HG02840 (cell line): ENCODE measurements at regions not wholly inside any gene's neighbourhood (a gene's known extent, or its start where the extent isn't known, plus 50 kb on each side); places are given as distances from the start of the nearest gene placed in this dataset.
A peak's percentile ranks its signal among the peaks of the same experiment; 100 is the strongest.

ENCODE experiments used
- ATAC-seq: cut with Tn5 transposase; IDR thresholded peaks from one replicate; pipeline ENCODE4 v1.9.1; 2021; ENCODE audit warnings: mild to moderate bottlenecking, moderate library complexity, moderate number of reproducible peaks; ENCODE audit not compliant: unreplicated experiment, low FRiP score

- no peak for ATAC-seq
Observed at GRCh38 chr4:120528428-120528827, 394.1 kb downstream of the PRDM5 start.

- no peak for ATAC-seq
Observed at GRCh38 chr4:120526033-120526432, 396.5 kb downstream of the PRDM5 start.

DNA sequence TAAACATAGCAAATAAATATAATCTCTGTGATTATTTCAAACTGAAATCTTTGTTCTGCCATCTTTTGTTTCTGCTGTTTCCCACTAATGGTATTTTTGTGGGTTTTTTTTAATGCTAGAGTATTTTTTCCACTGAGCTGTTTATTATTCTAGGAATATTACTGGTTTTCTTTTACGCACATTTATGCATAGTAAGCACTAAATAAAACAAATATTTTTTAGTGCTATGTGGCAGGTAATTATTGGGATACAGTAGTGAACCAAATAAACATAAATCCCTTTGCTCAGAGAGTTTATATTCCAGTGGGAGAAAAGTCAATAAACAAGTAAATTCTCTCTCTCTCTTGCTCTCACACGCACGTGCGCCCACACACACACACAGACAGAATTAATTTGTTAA is 397.4 kb downstream of the PRDM5 start:
- ATAC-seq, result no peak

DNA sequence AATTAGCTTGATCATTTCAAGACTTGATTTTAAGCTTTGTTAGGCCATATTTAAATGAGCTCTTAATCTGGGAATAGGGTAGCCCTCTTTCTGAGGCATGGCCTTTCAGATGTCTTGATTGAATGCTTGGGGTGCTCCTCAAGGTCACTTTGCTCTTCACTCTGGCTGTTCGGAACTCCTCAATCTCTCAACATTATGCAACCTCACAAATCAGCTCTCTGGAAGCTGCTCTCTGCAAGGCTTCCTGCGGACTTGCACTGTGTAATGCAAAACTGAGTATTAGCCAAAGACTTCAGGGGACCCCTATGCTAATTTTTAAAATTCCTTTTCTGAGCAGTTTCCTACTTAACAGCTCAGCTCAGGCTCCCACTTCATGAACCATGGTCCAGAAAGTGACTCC is 398.3 kb downstream of the PRDM5 start:
- ATAC-seq, result no peak

GRCh38 chr4:120520761-120521160 is 401.8 kb downstream of the PRDM5 start:
- ATAC-seq, result no peak

DNA sequence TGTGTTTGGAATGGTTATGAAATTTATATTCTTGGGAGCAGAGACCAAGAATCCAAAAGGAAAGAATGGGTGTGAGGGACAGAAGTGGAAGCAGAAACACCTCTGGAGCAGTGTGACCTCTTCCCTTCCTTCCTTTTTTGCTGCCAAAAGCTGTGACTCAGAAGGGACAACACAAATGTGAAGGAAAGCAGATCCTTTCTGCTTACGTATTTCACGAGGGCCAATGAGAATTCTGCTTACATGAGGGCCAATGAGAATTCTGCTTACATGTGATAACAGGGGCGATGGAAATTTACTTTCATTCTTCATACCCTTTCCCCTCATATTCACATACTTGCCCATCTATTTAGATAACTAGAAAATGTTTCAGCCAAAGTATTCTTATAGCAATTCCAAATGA is 404.6 kb downstream of the PRDM5 start:
- ATAC-seq, result no peak

GRCh38 chr4:120509719-120510118 is 412.8 kb downstream of the PRDM5 start:
- ATAC-seq, result no peak

GRCh38 chr4:120509222-120509621 is 413.3 kb downstream of the PRDM5 start:
- no peak for ATAC-seq

DNA sequence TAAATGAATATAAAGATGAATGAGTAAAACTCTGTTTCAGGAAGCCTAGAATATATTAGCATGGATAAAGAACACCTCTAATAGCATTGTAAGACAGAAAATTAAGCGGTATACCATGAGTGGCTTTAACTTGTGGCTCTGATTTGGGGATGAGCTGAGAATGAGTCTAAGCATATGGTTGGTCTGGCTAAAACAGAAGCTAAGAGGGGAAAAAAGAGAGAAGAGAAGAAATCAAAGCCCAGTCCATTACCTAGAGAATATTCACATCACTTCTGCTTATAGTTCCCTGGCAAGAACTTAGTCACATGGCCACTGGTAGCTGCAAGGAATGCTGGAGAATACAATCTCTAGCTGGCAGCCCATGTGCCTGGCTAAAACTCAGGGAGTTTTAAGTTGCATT is 414.5 kb downstream of the PRDM5 start:
- no peak for ATAC-seq

DNA sequence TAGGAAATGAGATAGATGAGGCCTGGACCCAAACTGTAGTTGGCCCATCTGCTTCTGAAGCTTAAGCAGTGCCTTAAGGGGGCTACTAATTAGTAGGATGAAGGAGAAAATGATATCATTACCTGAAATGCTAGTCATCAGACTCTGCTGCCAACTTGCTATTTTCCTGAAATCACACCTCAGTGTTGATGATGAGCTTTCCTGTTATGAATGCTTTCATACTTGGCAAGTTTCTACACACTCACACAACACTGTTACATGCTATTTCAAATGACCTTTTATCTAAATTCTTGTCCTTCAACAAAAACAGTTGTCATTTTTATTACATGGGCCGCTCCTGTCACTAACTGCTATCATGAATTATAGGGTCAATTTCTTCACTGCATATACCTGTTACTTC is 416.0 kb downstream of the PRDM5 start:
- no peak for ATAC-seq

GRCh38 chr4:120498678-120499077 is 423.8 kb downstream of the PRDM5 start:
- ATAC-seq, result no peak

DNA sequence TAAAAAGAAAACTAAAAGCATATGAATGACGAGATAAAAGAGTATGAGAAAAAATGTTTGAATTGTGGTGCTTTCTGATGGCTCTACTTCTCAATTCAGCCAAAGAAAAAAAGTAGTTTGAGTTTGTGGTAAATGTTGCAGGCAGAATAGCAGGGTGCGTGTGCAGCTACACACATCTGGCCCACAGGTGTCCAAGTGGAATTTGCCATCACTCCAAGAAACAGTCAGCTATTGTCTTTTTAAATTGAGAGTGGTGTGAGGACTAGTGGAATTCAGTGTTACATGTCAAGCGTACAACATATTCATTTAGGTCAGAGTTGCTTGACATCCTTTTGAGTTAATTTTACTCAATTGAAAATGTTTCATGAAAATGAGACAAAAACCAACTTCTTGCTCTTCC is 424.8 kb upstream of the MAD2L1 start:
- ATAC-seq, result no peak

GRCh38 chr4:120481756-120482155 is 415.1 kb upstream of the MAD2L1 start:
- ATAC-seq, result no peak

DNA sequence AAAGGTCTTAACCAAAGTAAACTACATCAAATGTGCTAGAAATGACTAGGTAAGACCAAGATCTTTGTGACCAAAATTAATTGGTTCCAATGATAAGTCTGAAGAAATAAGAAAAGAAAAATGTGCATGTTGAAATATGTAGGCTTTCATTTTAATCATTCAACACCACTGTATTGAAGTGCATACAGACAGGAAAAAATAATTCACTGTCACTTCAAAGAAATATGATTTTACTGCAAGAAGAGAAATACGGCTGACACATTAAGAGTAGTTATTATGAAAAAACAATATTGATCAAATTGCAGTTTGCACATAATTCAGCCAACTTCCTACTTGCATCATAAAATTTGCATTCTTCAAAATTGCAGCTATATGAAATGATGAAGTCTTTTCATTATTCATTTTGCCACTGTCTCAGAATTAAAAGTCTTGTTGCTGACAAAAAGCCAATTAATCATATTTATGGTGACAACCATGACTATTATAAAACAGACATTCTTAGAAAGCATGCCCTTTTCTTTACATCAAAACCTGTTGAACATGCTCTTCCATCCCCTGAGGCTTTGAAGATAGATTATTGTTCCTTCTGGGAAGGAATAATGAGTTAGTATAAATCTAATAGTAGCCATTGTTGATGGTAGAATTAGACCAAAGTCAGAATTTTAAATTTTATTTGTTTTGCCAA is 405.9 kb upstream of the MAD2L1 start:
- ATAC-seq, result no peak

DNA sequence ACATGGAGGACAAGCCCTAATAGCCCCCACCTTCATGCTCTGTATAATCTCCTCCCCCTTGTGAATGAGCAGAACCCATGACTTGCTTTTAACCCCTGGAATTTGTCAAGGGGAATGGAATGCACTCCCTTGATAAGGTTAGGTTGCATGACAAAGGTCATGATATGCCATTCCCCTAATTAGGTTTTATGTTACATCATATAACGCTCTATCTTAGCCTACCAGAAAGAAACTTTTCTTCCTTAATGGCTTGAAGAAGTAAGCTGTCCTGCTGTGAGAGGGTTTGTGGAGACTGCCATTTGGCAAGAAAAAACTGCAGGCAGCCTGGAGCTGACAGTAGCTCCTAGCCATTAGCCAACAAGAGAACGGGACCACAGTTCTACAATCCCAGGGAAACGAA is 399.8 kb upstream of the MAD2L1 start:
- ATAC-seq, result no peak

DNA sequence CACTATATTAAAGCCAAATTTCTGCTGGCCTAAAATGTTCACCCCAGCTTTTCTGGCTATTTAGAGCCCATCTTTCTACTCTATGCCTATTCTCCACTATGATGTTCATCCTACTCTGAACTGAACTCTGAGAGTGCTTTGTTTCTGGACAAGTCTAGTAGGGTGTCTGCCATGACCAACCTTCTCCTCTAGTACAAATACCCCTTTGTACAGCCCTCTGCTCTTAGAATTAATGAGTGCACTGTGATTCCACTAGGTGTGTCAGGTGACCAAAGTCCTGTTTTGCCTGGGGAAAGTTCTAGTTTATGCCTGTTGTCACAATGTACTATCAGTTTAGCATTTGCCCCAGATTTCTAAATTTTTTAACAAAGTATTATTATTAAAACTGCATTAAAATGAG is 388.1 kb upstream of the MAD2L1 start:
- ATAC-seq, result no peak

- ATAC-seq, result no peak
Observed at GRCh38 chr4:120452536-120452935, 385.9 kb upstream of the MAD2L1 start.

DNA sequence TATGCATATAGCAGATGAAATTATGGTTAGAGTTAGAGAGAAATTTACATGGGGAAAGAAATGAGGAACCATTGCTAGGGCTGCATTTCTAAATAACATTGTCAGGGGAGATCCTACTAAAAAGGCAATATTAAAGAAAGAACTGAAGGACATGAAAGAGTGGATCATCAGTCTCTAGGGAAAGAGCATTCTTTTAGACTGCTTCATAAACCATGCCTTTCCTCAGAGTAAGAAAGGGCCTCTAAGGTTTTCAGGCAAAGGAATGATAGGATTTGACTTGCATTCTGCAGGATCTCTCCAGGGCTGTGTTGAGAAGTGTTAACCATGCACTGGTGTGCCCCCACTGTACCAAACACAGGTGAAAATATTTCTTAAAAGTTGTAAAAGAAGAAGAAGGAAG is 385.4 kb upstream of the MAD2L1 start:
- no peak for ATAC-seq

DNA sequence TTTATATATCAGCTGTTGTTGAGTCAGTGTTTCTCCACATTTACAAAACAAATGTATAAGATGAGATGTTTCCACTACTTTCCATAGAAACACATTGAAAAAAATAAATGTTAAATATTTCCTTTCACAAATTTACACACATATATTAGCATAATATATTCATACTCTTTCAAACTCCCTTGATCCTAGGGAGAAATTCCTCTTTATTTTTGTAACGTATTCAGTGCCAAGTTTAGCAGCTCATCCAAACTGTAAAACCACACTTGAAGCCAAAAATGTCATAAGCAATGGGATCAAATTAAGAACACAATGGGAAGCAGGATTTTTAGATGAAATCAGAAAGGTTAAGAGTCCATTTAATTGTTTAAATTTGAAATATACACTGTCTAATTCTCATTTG is 381.1 kb upstream of the MAD2L1 start:
- no peak for ATAC-seq

- ATAC-seq, result peak; percentile 91
Observed at GRCh38 chr4:120446051-120446567, 379.5 kb upstream of the MAD2L1 start.

- no peak for ATAC-seq
Observed at GRCh38 chr4:120445186-120445585, 378.5 kb upstream of the MAD2L1 start.

DNA sequence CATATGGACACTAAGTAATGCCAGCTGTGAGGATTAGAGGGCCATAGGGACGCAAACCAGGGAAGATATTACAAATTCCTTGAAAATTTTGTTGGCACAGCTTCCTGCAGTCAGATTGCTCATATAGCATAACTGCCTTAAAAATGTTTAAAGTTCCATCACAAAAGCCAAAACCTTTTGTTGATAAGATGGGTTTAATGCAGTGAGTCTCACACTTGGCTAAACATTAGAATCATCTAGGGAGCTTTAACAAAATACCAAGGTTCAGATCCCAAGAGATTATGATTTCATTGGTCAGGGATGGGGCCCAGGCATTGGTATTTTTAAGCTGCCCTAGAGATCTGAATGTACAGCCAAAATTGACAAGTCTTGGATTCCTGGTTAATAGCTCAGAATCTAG is 376.5 kb upstream of the MAD2L1 start:
- no peak for ATAC-seq

DNA sequence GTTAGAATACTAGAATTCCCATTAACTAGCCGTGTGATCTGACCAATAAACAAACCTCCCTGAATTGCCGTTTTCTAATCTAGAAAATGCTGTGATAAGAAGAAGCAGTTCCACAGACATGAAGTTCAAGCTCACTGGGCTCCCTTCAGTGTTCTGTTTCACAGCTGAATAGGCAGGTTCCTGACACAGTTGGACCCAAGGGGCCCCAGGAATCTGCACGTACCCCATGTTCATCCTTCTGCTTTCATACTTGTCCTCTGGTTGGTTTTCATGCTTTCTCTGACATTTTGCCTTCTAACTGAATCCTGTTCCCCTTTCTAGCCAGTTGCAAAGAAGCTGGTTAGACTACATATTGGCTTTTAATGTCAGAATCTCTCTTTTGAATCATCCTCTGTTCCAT is 374.1 kb upstream of the MAD2L1 start:
- no peak for ATAC-seq
